Spleen (tissue), 7 donors: ENCODE measurements at regions not wholly inside any gene's neighbourhood (a gene's known extent, or its start where the extent isn't known, plus 50 kb on each side); places are given as distances from the start of the nearest gene placed in this dataset.

Experiments used
- CTCF ChIP-seq, 11 experiments: fragments of 200-600 bp in 7 of 11; fragments of 450-650 bp in 4 of 11; sonication (generic) in 4 of 11; IDR thresholded peaks in 8 of 11; conservative IDR thresholded peaks in 3 of 11; 1 replicate in 7 of 11; 2 replicates in 4 of 11; pipeline versions ENCODE4 v1.4.0 to v1.8.0; 2016 to 2021; ENCODE audit warnings: antibody characterized with exemption in 11 of 11, inconsistent platforms in 4 of 11, mild to moderate bottlenecking in 1 of 11
- POLR2A ChIP-seq, 3 donors: fragments of 450-650 bp; IDR thresholded peaks; one replicate each; pipeline ENCODE4 v1.5.1; 2017; ENCODE audit warnings: antibody characterized with exemption in 3 of 3, mild to moderate bottlenecking in 1 of 3
- POLR2AphosphoS5 ChIP-seq, 3 donors: sonication (generic); formaldehyde crosslinking; IDR thresholded peaks; one replicate each; pipeline ENCODE4 v1.5.1; 2017; ENCODE audit warnings: antibody characterized with exemption in 3 of 3
- donor health status: DM: no; HTN: no; CAD: no; lungs with moderate emphysema.
- donor health status: DM: no; HTN: no; CAD: no.
- donor health status: DM: no; HTN: no; CAD: no.

GRCh38 chr13:63774133-63774532 is 2358.5 kb upstream of the PCDH20 start:
- TF ChIP-seq POLR2A (IDR thresholded peaks at IDR 0.05) (no peak), CTCF (IDR thresholded peaks at IDR 0.05 in 8 of 11, conservative IDR thresholded peaks at IDR 0.05 in 3 of 11) (no peak), POLR2AphosphoS5 (IDR thresholded peaks at IDR 0.05) (no peak)
